ENCODE measurements at regions not wholly inside any gene's neighbourhood (a gene's known extent, or its start where the extent isn't known, plus 50 kb on each side); places are given as distances from the start of the nearest gene placed in this dataset.

DNA sequence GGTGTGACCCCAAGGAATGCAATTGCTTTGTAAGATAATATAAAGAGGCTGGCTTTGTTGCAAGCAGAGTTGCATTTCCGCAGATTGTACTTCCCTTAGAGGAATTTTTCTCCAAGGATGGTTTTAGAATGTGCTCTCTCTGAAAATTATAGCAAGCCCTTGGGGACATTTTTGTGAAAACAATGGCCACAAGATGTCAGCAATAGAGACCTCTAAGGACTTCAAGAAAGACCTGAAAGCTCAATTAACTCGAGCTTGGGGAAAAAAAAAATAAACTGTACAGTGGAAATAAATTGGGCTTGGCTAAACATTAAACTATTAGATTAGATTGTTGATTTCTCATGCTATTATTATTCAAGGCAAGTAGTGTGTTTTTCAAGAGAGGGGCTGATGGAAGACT is 81.3 kb upstream of the KYNU start:
- TF ChIP-seq EZH2 (IDR thresholded peaks at IDR 0.05; ENCODE audit: borderline replicate concordance, low read depth, low read length, poor library complexity, severe bottlenecking) = no peak
- TF ChIP-seq, protein P1, sequence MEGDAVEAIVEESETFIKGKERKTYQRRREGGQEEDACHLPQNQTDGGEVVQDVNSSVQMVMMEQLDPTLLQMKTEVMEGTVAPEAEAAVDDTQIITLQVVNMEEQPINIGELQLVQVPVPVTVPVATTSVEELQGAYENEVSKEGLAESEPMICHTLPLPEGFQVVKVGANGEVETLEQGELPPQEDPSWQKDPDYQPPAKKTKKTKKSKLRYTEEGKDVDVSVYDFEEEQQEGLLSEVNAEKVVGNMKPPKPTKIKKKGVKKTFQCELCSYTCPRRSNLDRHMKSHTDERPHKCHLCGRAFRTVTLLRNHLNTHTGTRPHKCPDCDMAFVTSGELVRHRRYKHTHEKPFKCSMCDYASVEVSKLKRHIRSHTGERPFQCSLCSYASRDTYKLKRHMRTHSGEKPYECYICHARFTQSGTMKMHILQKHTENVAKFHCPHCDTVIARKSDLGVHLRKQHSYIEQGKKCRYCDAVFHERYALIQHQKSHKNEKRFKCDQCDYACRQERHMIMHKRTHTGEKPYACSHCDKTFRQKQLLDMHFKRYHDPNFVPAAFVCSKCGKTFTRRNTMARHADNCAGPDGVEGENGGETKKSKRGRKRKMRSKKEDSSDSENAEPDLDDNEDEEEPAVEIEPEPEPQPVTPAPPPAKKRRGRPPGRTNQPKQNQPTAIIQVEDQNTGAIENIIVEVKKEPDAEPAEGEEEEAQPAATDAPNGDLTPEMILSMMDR (conservative IDR thresholded peaks at IDR 0.05; ENCODE audit: low read depth, low read length) = no peak
